DMS114 treated with DMSO at 0.1 percent for 48 hours (cell line): ENCODE measurements at regions not wholly inside any gene's neighbourhood (a gene's known extent, or its start where the extent isn't known, plus 50 kb on each side); places are given as distances from the start of the nearest gene placed in this dataset.

ENCODE experiments used
- DNase-seq: peaks from one replicate; lab custom pipeline; 2025; ENCODE audit not compliant: unreplicated experiment; lab: John Stamatoyannopoulos, UW

DNA sequence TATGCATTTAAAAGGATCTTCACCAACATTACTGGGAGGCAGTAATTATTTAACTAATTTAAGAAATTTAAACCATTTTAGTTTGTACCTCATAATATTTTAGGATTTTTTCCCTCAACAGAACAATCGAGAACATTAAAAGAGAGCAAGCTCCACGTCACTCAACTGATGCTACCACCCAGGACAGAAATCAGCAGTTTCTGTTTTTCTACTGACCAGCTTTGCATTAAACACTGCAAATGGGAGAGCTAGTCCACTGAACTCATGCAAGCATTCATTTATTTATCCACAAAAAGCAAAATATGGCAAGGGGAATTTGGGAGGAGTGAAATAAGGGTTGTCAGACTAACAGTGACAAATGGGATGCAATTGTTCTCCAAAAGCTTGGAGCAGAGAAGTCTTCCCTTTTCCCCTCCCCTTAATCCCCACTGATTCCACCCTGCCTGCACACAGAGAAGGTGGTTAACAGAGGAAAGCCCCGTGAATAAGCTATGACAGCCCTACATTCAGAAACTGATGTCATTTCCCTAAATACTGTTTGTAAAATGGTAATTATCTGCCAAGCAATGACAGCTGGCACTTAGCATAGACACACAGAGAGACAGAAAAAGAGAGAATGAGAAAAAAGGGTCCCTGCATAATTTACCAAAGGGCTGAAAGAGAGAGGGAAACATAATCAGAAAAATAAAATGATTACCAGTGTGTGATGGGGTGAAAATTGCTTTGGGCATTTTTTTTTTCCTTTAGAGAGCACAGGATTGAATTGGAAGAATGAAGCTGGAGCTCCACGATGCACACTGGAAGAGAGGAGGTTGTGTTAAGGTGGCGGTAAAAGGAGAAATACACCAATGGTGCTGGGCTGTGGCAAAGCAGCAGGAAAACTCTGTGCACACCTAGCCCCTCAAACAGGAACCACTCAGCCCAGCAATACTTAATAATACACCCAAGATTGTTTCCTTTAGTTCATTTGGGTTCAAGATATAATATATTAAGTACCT, 777.4 kb downstream of the TUSC7 start:
- no peak for DNase-seq

DNA sequence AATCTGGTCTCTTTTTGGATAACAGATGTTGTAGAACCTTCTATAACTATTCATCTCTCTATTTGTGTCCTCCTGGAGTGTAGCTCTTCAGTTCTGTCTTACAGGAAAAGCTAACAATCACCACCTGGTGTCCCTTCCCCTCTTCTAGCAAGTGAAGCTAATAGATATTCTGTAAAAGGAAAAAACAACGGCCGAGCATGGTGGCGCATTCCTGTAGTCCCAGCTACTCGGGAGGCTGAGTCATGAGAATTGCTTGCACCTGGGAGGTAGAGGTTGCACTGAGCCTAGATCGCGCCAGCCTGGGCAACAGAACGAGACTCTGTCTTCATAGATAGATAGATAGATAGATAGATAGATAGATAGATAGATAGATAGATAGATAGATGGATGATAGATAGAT, 779.4 kb downstream of the TUSC7 start:
- DNase-seq = no peak

DNA sequence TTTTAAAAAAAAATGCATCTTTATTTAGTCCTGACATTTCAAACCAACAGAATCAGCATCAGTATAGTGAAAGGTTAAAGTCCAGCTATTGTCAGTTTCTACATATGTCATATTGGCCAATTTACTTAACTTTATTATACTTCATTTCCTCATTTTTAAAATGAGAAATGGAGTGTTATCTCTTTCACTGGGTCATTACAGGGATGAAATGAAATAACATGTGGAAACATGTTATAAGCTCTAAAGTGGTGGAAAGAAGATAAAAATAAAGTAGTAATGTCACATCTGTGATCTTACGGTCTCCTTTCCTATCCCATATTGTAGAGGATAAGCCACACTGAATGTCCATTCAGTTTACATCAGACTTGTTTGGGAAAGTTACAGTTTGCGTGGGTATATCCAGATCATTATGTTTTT, 780.1 kb downstream of the TUSC7 start:
- DNase-seq = no peak

DNA sequence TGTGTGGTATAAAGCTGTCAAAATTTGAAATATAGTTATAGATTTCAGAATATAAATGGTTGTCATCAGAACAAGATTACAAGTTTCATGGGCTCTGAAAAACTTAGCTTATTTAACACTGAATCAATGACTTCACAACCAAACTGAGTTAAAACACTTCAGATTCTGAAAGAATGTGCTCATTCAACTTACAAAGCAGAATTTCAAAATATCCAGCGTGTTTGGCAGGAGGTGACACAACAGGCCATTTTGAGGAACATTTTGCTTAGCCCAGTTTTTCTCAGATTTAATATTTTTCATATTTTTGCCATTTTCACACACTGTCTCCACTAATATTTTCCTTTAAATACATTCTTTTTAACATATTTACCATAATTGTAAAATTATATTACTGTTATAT, 781.1 kb downstream of the TUSC7 start:
- DNase-seq = no peak

DNA sequence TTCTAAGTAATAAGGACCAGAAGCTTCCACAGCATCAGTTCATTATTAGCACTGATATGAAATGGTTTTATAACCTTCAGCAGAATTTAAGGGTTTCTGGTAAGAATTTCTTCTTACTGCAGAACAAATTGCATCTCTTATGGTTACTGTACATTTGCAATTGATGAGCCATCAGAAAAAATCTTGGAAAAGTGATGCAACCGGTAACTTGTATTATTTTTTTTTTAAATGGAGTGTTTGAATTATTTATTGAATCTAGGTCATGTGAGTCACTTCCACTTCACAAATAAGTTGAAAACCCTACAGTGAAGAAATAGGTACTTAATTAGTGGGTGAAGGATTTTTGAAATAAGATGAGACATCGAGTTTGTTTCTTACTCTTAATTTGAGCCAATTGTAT, 786.0 kb downstream of the TUSC7 start:
- DNase-seq = no peak

DNA sequence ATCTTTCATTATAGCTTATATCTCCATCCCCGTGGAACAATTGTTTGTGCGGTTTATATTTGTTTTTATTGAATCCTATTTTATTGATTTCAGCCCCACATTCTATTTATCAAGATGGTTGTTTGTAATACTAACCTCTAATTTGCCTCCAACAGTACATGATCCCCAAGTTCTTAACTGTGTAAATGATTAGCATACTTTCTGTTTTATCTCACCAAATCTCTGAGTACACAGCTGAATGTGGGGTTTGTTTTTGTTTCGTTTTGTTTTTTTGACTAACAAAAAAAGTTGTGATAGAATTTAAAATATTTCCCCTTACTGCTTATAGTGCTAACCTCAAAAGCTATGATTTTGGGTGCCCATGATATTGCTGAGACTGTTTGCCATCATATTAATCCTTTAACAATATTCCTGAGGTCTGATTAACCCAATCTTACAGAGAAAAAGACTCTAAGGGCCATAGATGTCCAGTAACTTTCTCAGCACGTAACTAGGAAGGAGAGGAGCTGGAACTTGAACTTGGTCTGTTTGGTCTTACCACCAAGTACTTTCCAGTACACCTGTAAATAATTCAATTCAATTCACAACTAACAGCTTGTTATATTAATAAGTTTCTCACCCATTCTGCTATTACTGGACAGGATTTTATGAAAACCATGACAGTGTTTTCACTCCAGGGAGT, 789.8 kb downstream of the TUSC7 start:
- no peak for DNase-seq

DNA sequence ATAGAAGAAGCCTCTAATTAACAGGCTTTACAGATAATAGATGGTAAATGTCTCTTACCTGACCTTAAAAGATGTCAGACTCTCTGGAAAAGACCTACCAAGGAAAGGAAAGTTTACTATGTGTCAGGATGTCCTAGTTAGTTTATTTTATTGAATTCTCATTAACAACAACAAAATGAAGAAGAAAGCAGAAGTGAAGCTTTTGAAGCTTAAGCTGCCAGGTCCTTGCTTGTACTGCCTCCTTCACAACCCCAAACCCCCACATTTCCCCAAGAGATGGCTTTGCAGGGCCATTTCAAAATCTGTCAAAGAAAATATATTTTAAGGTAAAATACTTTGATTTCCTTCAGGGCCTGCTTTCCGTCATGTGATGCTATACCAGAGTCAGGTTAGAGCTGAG, 798.4 kb downstream of the TUSC7 start:
- no peak for DNase-seq

DNA sequence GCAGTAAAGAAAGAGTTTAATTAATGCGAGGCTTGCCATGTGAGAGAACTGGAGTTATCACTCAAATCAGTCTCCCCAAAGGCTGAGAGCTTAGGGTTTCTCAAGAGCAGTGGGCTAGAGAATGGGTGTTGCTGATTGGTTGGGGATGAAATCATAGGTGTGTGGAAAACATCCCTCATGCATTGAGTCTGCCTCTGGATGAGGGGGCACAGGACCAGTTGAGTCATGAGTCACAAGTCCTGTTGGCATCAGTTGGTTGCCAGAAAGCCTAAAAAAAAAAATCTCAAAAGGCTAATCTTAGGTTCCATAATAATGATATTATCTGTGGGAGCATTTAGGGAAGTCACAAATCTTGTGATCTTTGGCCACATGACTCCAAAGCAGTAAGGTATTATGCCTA, 800.3 kb downstream of the TUSC7 start:
- DNase-seq = no peak

DNA sequence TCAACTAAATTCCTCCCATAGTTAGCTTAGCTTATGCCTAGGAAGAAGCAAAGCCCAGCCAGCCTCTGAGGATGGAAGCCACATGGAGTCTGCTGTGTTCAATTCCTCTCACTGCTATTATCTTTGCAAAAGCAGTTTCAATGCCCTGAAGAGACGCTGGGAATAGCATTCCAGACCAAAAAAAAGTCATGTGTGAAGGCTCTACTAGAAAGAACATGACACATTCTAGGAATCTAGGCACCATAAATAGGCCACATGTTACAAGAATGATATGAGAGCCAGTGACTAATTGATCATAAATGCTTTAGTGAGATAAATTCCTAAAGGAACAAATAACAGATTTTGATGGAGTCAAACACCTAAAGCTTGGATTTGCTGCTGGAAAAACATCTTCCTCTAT, 800.8 kb downstream of the TUSC7 start:
- DNase-seq = no peak

DNA sequence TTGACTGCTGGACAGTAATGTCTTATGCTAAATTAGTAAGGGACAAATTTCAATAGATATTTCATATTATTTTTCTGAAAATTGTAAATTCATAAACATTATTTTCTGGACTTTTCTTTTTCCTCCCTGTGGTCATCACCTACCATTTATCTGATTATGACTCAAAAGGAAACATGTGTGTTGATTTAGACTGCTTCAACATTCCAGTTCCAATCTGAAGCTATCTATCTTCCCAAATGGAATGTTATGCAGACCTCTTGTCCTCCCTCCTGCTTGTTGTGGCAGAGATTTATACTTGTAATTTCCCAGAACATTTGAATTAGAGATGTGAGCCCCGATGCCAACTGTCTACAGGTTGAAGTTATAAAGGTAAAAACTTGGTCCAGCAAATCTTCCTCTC, 803.4 kb downstream of the TUSC7 start:
- DNase-seq = no peak

DNA sequence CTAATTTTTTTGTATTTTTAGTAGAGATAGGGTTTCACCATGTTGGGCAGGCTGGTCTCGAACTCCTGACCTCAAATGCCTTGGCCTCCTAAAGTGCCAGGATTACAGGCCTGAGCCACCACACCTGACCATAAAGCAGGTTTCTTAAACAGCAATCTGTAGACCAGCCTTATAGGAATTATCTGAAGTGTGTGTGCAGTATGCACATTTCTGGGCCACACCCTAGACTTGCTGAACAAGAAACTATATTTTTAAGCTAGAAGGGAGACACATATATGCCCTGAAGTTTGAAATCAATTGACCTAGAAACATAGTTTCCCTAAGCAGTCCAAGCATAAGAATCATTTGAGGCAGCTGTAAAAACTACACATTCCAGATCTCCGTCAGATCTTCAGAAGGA, 805.7 kb downstream of the TUSC7 start:
- no peak for DNase-seq

DNA sequence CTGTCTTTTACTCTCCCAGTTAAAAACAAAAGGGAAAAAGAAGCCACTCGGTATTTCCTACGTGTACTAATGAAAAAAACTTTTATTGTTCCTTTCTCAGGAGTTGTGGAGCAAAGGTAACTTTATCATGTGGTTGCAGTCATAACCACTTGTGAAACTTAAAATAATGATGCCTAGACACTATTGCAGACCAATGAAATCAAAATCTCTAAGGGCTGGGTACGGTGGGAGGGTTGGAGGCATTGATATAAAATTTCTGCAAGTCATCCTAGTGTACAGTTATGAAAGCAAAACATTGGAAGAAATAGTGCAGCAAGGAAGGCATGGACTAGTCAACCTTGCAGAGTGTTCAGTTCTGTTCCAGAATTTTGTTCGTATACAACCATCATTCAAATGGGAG, 808.8 kb downstream of the TUSC7 start:
- DNase-seq = no peak

DNA sequence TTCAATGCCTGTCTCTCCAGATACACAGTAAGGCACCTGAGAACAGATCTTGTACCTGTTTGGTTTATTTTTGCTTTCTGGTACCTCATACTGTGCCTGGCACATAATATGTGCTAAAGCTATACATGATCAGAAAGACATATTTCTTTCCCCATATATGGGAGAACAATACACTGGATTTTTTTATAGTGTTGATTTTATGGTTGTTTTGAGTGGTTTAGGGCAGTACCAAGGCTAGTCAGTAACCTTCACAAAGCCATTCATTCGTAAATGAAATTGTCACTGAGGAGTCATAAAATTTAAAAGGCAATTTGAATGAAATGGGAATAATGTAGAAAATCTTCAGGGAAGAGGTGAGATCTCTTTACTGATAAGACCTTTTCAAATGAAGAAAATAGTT, 810.2 kb downstream of the TUSC7 start:
- DNase-seq = no peak

DNA sequence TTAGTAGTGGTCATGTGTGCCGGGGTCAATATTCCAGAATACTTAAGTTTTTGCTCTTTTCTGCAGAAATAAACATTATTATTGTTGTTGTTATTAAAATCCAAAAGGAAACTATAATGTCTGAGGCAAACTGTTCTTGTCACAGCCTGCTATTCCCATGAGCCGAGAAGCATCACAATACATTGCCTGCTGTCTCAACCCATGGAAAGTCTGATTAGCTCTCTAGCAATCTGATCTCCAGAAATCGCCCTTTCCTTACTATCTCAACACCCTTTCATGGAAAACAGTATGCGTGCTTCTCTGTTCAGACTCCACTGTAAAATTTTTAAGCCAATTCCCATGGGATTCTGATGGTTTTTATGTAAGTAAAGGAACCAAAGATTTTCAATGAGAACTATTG, 811.0 kb downstream of the TUSC7 start:
- no peak for DNase-seq

DNA sequence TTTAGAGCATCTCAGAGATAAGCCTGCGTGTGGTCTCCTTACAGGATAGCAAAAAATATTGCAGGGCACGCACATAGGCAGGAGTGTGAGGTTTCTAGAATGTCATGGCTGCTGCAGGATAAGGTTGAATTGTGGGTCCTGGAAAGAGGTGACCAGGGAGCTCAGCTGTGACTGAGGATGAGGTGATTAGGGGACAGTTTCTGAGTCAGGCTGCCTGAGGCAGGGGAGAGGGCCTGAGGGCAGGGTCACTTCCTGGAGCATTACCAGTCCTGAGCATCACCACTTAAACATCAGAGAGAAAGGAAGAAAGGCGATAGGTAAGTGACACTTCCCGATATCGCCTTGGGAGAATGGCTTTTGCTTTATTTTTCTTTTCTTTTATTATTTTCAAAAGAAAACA, 813.8 kb downstream of the TUSC7 start:
- no peak for DNase-seq

DNA sequence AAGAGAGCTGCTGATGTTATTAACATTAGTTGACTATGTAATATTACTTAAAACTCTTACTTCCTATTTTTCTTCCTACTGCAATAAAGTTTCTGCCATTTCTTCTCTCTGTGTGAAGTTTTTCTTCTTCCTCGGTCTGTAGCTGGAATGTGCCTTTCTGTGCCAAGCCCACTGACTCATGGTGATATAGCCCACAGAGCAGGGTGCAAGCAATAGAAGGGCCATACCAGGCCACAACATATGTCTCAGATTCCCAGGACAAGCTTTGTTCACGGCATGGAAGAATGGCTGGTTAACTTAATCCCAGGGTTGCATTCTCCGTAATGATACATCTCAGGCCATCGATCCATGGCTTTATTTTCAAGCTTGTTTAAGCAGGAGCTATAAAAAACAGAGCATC, 815.3 kb downstream of the TUSC7 start:
- no peak for DNase-seq

DNA sequence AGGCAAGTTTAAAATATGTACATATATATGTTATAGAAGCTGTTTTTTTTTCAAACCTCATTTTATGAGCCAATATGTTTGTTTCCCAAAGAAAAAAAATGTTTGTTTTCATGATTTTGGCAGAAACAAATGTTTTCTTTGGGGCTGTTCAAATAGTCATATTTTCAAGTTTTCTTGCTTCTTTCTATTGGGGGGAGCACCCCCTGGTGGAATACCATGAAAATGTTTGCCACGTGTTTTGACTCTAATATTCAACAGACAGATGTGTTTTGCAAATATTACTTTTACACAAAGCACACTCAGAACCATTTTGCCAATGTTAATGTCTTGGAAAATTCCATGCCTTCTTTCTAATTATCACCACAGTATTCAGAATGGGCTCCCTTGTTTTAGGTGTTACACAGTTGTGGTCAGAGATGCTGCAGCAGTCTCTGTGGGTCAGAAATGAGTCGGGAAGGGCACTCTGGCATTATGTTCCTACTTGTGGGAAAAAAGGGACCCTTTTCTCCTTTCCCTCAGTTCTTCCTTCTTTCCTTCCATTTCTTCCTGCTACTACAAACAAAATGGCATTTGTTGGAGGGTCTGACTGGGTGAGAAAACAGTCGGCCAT, 817.0 kb downstream of the TUSC7 start:
- DNase-seq = peak; percentile 2

DNA sequence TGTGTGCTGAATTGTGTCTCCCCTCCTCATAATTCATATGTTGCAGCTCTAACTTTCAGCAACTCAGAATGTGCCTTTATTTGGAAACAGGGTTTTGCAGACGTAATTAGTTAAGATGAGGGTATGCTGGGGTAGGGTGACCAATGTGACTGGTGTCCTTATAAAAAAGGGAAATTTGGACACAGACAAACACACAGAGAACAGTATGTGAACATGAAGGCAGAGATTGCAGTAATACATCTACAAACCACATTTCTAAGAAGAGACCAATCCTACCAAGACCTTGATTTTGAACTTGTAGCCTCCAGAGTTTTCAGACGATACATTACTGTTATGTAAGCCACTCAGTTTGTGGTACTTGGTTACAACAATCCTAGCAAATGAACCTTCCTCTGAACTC, 817.8 kb downstream of the TUSC7 start:
- DNase-seq = no peak

DNA sequence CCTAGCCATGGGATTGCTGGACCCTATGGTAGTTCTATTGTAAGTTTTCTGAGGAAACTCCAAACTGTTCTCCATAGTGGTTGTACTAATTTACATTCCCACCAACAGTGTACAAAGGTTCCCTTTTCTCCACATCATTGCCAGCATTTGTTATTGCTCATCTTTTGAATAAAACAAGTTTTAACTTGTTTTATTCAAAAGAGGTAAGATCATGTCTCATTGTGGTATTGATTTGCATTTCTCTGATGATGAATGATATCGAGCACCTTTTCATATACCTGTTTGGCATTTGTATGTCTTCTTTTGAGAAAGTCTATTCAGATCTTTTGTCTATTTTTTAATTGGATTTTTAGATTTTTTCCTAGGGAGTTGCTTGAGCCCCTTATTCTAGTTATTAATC, 819.1 kb downstream of the TUSC7 start:
- no peak for DNase-seq

DNA sequence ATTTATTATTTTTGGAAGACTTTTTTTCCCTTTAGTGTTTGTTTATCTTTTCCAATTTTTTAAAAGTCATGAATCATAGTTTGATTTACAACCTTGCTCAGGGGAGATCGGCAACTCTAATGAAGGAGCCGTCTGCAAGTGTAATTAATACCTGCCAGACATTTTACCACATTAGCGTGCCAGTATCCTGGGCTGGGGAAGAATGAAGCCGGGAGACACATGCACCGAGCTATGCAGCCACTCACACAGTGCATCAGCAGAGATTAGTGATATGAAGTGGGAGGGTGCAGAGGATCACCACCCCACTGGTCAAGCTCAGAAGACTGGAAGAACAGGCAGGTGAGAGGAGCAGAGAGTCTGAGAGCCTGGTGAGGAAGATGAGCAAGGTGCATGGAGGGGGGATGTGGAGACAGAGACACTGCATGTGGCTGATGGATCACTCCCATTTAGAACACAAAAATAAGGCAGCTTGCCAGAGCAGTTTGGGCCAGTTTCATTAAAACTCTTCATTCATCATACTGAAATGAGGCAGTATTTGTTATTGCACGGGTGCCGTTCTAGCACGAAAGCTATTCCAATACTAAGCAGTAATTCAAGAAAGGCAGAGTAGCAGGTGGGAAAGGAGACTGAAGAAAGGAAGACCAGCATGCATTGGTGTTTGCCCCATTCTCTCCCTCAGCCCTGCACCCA, 821.6 kb downstream of the TUSC7 start:
- no peak for DNase-seq

DNA sequence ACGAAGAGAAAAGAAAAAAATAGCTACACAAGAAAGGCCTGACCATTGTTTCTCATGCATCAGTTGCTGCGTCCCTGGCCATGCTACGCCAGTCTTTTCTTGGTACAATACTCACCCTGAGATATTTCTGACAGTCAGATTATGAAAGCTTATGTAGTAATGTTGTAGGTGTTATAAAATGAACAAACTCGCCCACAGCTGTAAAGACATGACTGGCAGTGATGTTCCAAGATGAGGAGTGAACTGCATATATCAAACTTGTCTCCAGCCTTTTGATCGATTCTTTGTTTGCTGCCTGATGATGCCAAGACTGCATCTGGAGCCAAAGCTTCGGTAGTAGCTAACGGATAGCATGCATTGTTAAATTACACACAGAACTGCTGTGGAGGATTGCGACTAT, 822.7 kb downstream of the TUSC7 start:
- DNase-seq = no peak
